Motor neuron (in vitro differentiated cells): ENCODE measurements at regions not wholly inside any gene's neighbourhood (a gene's known extent, or its start where the extent isn't known, plus 50 kb on each side); places are given as distances from the start of the nearest gene placed in this dataset.
"Not testable (repeated sequence)": the region's sequence is repeated elsewhere in the genome, so short reads cannot be mapped to it uniquely, and the experiment has no call there.

Experiments used
- ATAC-seq, 8 experiments: fragments of 200-7000 bp; cut with Tn5 transposase; replicated peaks in 6 of 8; 2 replicates each; pipeline ENCODE4 v1.8.0; 2021; ENCODE audit warnings: mild to moderate bottlenecking in 8 of 8, moderate library complexity in 8 of 8
- H3K27ac ChIP-seq, 2 donors: fragments of 250-450 bp; sonication (Bioruptor Pico); 2 replicates each; pipeline ENCODE4 v1.9.0; 2021; ENCODE audit warnings: antibody characterized with exemption in 2 of 2, mild to moderate bottlenecking in 2 of 2, moderate library complexity in 1 of 2
- H3K4me1 ChIP-seq, 2 donors: fragments of 250-450 bp; sonication (Bioruptor Pico); replicated peaks in 1 of 2; 2 replicates each; pipeline ENCODE4 v1.6.1; 2021; ENCODE audit warnings: antibody characterized with exemption in 2 of 2, mild to moderate bottlenecking in 2 of 2, moderate library complexity in 1 of 2
- H3K4me3 ChIP-seq, 5 donors: fragments of 250-450 bp; sonication (Bioruptor Pico); 2 replicates each; pipeline ENCODE4 v1.9.0; 2021; ENCODE audit warnings: antibody characterized with exemption in 5 of 5, mild to moderate bottlenecking in 5 of 5, moderate library complexity in 4 of 5
- WGBS, 10 experiments: fragments of 450-650 bp; shearing (Covaris generic); methylation state at CpG; one replicate each; pipeline ENCODE4 v1.0.0; 2022; 5-methylcytosine and 5-hydroxymethylcytosine counted together
- in situ Hi-C, 9 experiments: fragments of 400-800 bp; cut with MboI; loops; one replicate each; pipeline ENCODE4 v1.15.0; 2021; ENCODE audit warnings: low sequenced_read_pairs in 9 of 9, low pct_unique_long_range_greater_than_20kb in 2 of 9; ENCODE audit not compliant: unreplicated experiment in 9 of 9

- 62 to 100% (median 94%) methylated on average over 3 to 4 of the region's 4 CpGs; no CpG with 5 or more reads in 1 of the 10 experiments for WGBS, 10 experiments
- H3K4me1 ChIP-seq, H3K27ac ChIP-seq, H3K4me3 ChIP-seq, ATAC-seq, in situ Hi-C loops: not testable (repeated sequence)
These were observed 243.3 kb downstream of the RAP2B start for GRCh38 chr3:153405320-153405719.

DNA sequence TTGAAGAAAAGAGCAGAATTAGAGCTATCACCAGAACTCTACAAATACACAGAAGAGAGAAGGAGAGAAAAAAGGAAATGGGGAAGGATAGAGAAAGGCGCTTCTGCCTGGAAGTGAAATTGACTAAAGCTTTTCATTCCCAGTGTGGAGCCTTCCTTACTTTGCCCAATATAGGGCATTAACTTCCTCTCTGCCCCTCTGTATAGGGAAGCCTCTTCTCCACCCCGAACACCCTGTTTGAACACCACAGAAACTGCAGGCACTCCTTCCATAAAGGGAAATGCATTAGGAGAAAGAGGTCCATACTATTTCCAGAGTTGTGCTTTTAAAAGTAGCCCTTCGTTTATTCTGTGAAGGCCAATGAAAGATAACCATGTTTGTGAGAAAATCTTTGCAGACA, 248.5 kb downstream of the RAP2B start:
- no peaks in the 10 kb centered on the region for H3K4me1 ChIP-seq
- WGBS, 10 experiments, result 40 to 100% (median 85%) methylated on average over 1 to 3 of the region's 3 CpGs; no CpG with 5 or more reads in 1 of the 10 experiments
- H3K27ac ChIP-seq, result no peak overlapping the region
- no peak overlapping the region for H3K4me3 ChIP-seq
- in situ Hi-C loops, result no loop called here
- no peak for ATAC-seq

DNA sequence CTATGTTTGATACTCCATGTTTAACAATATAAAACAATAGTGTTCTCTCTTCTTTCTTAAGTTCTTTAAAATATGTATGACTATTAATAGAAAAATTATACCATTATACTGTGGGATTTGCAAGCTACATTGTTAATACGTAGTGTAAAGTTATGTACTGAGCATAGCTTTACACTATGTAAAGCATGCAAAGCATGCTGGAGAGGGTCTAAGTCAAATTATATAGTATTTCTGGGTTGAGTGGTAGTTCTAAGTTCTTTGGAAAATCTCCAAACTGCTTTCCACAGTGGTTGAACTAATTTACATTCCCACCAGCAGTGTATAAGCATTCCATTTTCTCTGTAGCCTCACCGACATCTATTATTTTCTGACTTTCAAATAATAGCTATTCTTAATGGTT, 253.0 kb downstream of the RAP2B start:
- no peak overlapping the region for H3K4me3 ChIP-seq
- in situ Hi-C loops, result no loop called here
- ATAC-seq, result no peak
- no peak overlapping the region for H3K27ac ChIP-seq
- no peaks in the 10 kb centered on the region for H3K4me1 ChIP-seq
- 57 to 100% (median 92%) methylated on average over 1 to 2 of the region's 2 CpGs; no CpG with 5 or more reads in 2 of the 10 experiments for WGBS, 10 experiments

DNA sequence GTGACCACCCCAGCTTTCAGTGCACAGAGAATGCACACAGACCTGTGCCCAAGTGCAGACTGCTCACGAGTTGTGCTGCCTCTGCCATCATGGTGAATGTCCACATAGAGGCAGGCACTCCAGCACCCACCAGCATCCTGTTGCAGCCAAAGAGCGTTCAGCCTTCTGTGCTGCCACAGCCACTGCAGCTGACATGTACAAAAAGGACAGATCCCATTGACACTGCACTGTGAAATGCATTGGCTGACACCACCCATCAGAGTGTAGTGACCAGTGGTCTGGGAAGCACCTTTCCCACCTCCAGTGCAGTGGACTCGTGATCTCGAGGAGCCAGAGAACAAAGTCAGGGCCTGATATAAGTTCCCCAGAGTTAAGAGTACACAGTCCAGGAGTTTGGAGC, 260.3 kb downstream of the RAP2B start:
- no peak overlapping the region for H3K4me3 ChIP-seq
- WGBS, 10 experiments, result 0 to 88% (median 80%) methylated on average over 1 to 2 of the region's 4 CpGs; no CpG with 5 or more reads in 5 of the 10 experiments
- in situ Hi-C loops, result no loop called here

DNA sequence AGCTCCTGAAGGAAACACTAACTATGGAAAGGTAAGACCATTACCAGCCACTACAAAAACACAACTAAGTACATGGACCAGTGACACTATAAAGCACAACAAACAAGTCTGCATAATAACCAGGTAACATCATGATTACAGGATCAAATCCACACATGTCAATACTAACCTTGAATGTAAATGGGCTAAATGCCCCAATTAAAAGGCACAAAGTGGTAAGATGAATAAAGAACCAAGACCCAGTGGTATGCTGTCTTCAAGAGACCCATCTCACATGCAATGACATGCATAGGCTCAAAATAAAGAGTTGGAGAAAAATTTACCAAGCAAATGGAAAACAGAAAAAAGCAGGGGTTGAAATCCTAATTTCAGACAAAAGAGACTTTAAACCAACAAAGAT, 261.8 kb downstream of the RAP2B start:
- H3K4me3 ChIP-seq, in situ Hi-C loops, ATAC-seq, H3K27ac ChIP-seq, H3K4me1 ChIP-seq: not testable (repeated sequence)

More for the DNA sequence above, 260.3 kb downstream of the RAP2B start:
- ATAC-seq, result no peak
- Histone ChIP-seq H3K4me1 (no peaks in the 10 kb centered on the region), H3K27ac (no peak overlapping the region)

GRCh38 chr3:153426344-153426743, 264.3 kb downstream of the RAP2B start:
- Histone ChIP-seq H3K4me1 (no peaks in the 10 kb centered on the region), H3K4me3 (no peak overlapping the region), H3K27ac (no peak overlapping the region)
- in situ Hi-C loops, result loop anchor here in 1 of 9 experiments (25.0 kb wide), 1 partner anchor 389 kb away; no protein-coding TSS in a partner anchor
- no peak for ATAC-seq
- WGBS, 10 experiments, result 48 to 100% (median 97%) methylated on average over 1 to 4 of the region's 4 CpGs; no CpG with 5 or more reads in 1 of the 10 experiments

DNA sequence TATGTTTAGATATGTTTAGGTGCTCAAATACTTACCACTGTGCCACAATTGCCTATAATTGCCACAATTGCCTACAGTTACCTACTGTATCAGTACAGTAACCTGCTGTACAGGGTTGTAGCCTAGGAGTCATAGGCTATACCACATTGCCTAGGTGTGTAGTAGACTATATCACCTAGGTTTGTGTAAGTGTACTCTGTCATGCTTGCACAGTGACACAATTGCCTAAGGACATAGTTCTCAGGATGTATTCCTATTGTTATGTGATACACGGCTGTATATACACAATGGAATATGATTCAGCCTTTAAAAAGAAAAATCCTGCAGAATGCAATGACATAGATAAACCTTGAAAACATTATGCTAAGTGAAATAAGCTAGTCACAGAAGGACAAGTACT, 264.8 kb downstream of the RAP2B start:
- in situ Hi-C loops, result loop anchor here in 1 of 9 experiments (25.0 kb wide), 1 partner anchor 390 kb away; no protein-coding TSS in a partner anchor
- Histone ChIP-seq H3K27ac (no peak overlapping the region), H3K4me1 (no peaks in the 10 kb centered on the region), H3K4me3 (no peak overlapping the region)
- WGBS, 10 experiments, result 20 to 100% (median 87%) methylated on average over 1 of the region's 1 CpG; no CpG with 5 or more reads in 2 of the 10 experiments
- ATAC-seq, result no peak

GRCh38 chr3:153429821-153430220, 267.8 kb downstream of the RAP2B start:
- ATAC-seq, result peak in 1 of 8 experiments; percentile 30
- H3K27ac ChIP-seq, result no peak overlapping the region
- in situ Hi-C loops, result loop anchor here in 1 of 9 experiments (25.0 kb wide), 1 partner anchor 393 kb away; no protein-coding TSS in a partner anchor
- 0 to 100% (median 80%) methylated on average over 1 to 4 of the region's 4 CpGs; no CpG with 5 or more reads in 1 of the 10 experiments for WGBS, 10 experiments
- no peaks in the 10 kb centered on the region for H3K4me1 ChIP-seq
- H3K4me3 ChIP-seq, result no peak overlapping the region

DNA sequence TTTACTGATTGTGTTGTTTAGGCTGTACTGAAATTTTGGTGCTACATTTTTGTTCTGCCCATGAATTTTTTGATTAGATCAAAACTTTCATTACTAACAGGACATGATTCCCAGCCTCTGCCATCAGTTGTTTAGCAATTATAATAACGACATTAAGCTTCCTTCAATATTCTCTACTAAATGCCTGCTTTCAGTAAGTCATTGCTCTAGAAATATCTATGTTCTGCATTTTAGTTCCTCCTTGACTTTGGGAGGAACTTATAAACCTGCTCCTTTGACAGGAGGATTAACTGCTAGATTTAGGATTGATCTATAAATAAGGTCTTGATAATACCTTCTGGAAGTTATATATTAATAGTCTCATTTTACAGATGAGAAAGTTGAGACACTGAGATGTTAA, 269.1 kb downstream of the RAP2B start:
- no peak for ATAC-seq
- 12 to 100% (median 80%) methylated on average over 1 of the region's 1 CpG for WGBS, 10 experiments
- in situ Hi-C loops, result loop anchor here in 1 of 9 experiments (25.0 kb wide), 1 partner anchor 394 kb away; no protein-coding TSS in a partner anchor
- Histone ChIP-seq H3K27ac (no peak overlapping the region), H3K4me3 (no peak overlapping the region), H3K4me1 (no peaks in the 10 kb centered on the region)

DNA sequence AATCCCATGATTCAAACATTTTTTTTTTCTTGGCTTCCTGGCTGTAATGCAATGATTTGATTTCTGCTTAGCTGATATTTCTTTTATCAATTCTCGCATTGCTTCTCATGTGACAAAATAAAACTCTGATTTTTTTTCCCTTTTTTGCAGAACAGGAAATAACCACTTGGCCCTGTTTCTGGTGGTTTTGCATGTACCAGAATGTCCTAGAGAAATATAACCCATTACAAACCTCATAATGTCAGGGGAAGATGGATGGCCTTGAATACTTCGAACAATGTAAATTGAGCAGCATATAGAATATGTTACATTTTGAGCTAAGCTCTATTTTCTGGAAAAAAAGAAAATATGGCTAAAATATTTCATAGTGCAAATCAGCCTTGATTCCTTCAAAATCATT, 275.6 kb downstream of the RAP2B start:
- peaks cover 0 to 4% of the 10 kb centered on the region in 2 donors for H3K4me1 ChIP-seq
- in situ Hi-C loops, result loop anchor here in 1 of 9 experiments (25.0 kb wide), 1 partner anchor 400 kb away; no protein-coding TSS in a partner anchor
- no peak overlapping the region for H3K4me3 ChIP-seq
- no peak overlapping the region for H3K27ac ChIP-seq
- no peak for ATAC-seq
- 0 to 86% (median 39%) methylated on average over 1 to 2 of the region's 2 CpGs for WGBS, 10 experiments

GRCh38 chr3:153438271-153438670, 276.2 kb downstream of the RAP2B start:
- in situ Hi-C loops, result loop anchor here in 1 of 9 experiments (25.0 kb wide), 1 partner anchor 401 kb away; no protein-coding TSS in a partner anchor
- WGBS, 10 experiments, result 60 to 88% (median 72%) methylated on average over 1 to 3 of the region's 3 CpGs
- no peak for ATAC-seq
- H3K27ac ChIP-seq, result no peak overlapping the region
- H3K4me3 ChIP-seq, result no peak overlapping the region
- peaks cover 0 to 4% of the 10 kb centered on the region in 2 donors for H3K4me1 ChIP-seq

GRCh38 chr3:153439780-153440179, 277.8 kb downstream of the RAP2B start:
- in situ Hi-C loops, result loop anchor here in 1 of 9 experiments (25.0 kb wide), 1 partner anchor 402 kb away; no protein-coding TSS in a partner anchor
- 46 to 100% (median 83%) methylated on average over 1 to 3 of the region's 3 CpGs for WGBS, 10 experiments
- peaks cover 0 to 4% of the 10 kb centered on the region in 2 donors for H3K4me1 ChIP-seq

DNA sequence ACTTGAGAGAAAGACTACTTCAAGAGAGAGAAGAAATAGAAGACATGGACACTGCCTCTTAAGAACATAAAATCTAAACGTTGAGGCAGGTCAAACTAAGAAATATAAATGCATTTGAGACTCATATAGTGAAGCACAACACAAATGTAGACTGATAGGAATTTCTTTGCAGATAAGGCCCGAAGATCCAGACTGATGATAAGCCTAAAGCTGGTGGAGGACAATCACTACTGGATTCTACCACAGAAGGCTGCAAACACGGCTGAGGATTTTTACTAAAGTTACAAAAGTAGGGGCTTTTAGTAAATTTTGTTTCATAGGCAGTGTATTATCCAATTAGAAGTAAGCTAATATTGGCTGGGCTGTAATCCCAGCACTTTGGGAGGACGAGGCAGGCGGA, 278.3 kb downstream of the RAP2B start:
- ATAC-seq, result no peak
- WGBS, 10 experiments, result 40 to 100% (median 78%) methylated on average over 1 to 5 of the region's 5 CpGs; no CpG with 5 or more reads in 2 of the 10 experiments
- in situ Hi-C loops, result loop anchor here in 1 of 9 experiments (25.0 kb wide), 1 partner anchor 403 kb away; no protein-coding TSS in a partner anchor
- Histone ChIP-seq H3K27ac (no peak overlapping the region), H3K4me1 (peaks cover 0 to 4% of the 10 kb centered on the region in 2 donors), H3K4me3 (no peak overlapping the region)

More at GRCh38 chr3:153439780-153440179, 277.8 kb downstream of the RAP2B start:
- Histone ChIP-seq H3K4me3 (no peak overlapping the region), H3K27ac (no peak overlapping the region)
- no peak for ATAC-seq

GRCh38 chr3:153442386-153442785, 280.4 kb downstream of the RAP2B start:
- no peak overlapping the region for H3K27ac ChIP-seq
- no peak overlapping the region for H3K4me3 ChIP-seq
- H3K4me1 ChIP-seq, result peaks cover 0 to 4% of the 10 kb centered on the region in 2 donors
- 0 to 100% (median 93%) methylated on average over 1 to 2 of the region's 2 CpGs; no CpG with 5 or more reads in 2 of the 10 experiments for WGBS, 10 experiments
- in situ Hi-C loops, result loop anchor here in 1 of 9 experiments (25.0 kb wide), 1 partner anchor 405 kb away; no protein-coding TSS in a partner anchor
- peak in 3 of 8 experiments; percentile 38 to 97 (median 88) for ATAC-seq
